K562 (cell line): ENCODE measurements at regions not wholly inside any gene's neighbourhood (a gene's known extent, or its start where the extent isn't known, plus 50 kb on each side); places are given as distances from the start of the nearest gene placed in this dataset.

Source experiments
- ATAC-seq: fragments of 200-7000 bp; cut with Tn5 transposase; 3 replicates; pipeline ENCODE4 v1.9.1; 2020; ENCODE audit warnings: moderate library complexity
- BruUV-seq: library from RNA; stranded (reverse); fragments of 400-500 nt; replicated peaks from 2 replicates; lab custom pipeline; 2021; lab: Mats Ljungman, UMichigan
- CTCF ChIA-PET: fragments of 300-600 bp; formaldehyde crosslinking; extraction: SDS; loops from one replicate; lab custom pipeline; 2021; ENCODE audit warnings: low intra/inter-chr PET ratio; lab: Yijun Ruan, JAX
- POLR2A ChIA-PET: fragments of 300-600, 350-650 bp; sonication (Branson Sonifier 250); formaldehyde crosslinking; extraction: SDS; loops from one replicate; lab custom pipeline; 2021; ENCODE audit warnings: antibody characterized with exemption, inconsistent platforms; lab: Yijun Ruan, JAX
- DNase-seq, 4 experiments: peaks; one replicate each; pipeline versions ENCODE4 v3.0.0 to v3.0.0-alpha.2; 2011 to 2018; ENCODE audit warnings: low spot score in 3 of 4, mixed read lengths in 3 of 4; ENCODE audit errors: extremely low read depth in 1 of 4
- FAIRE-seq: peaks from 2 replicates; lab custom pipeline; 2011; peaks lifted over from hg19 to GRCh38; lab: Jason Lieb, UNC
- H2AFZ ChIP-seq: 2 replicates; pipeline ENCODE4 v1.6.0; 2011; ENCODE audit warnings: low read depth, low read length, control low read depth, inconsistent platforms
- H3K27ac ChIP-seq: fragments of 200-600 bp; 3 replicates; pipeline ENCODE4 v1.8.0; 2011; ENCODE audit warnings: low read depth, mild to moderate bottlenecking, control low read depth, inconsistent platforms, low read length, moderate library complexity, mixed read lengths; ENCODE audit errors: extremely low read depth
- H3K27me3 ChIP-seq, 2 experiments: fragments of 300-600 bp in 1 of 2; 2 replicates in 1 of 2; 3 replicates in 1 of 2; pipeline versions ENCODE4 v1.6.0 to v1.8.0; 2011; ENCODE audit warnings: inconsistent platforms in 2 of 2, low read length in 2 of 2, mild to moderate bottlenecking in 1 of 2, mixed read lengths in 1 of 2, moderate library complexity in 1 of 2; ENCODE audit not compliant: control insufficient read depth in 2 of 2, insufficient read depth in 2 of 2
- H3K36me3 ChIP-seq: fragments of 300-600 bp; 3 replicates; pipeline ENCODE4 v1.8.0; 2011; ENCODE audit warnings: mild to moderate bottlenecking, low read length, inconsistent platforms; ENCODE audit not compliant: control insufficient read depth, insufficient read depth
- H3K4me1 ChIP-seq, 2 experiments: fragments of 200-600 bp in 1 of 2; replicated peaks in 1 of 2; 2 replicates in 1 of 2; 3 replicates in 1 of 2; pipeline versions ENCODE4 v1.5.1 to v1.8.0; 2011; ENCODE audit warnings: inconsistent platforms in 2 of 2, low read length in 2 of 2, mild to moderate bottlenecking in 1 of 2, mixed read lengths in 1 of 2, moderate library complexity in 1 of 2; ENCODE audit not compliant: control insufficient read depth in 2 of 2, insufficient read depth in 2 of 2
- H3K4me2 ChIP-seq: 2 replicates; pipeline ENCODE4 v1.6.1; 2011; ENCODE audit warnings: low read length, control low read depth, inconsistent platforms, mixed read lengths; ENCODE audit not compliant: insufficient read depth
- H3K4me3 ChIP-seq: fragments of 200-600 bp; sonication (generic), shearing (Covaris generic); 2 replicates; pipeline ENCODE4 v1.5.1; 2016; ENCODE audit warnings: control low read depth, inconsistent platforms
- H3K79me2 ChIP-seq: fragments of 200-600 bp; 3 replicates; pipeline ENCODE4 v1.8.0; 2011; ENCODE audit warnings: low read length, inconsistent platforms; ENCODE audit not compliant: control insufficient read depth, insufficient read depth
- H3K9ac ChIP-seq, 2 experiments: 2 replicates each; pipeline versions ENCODE4 v1.6.0 to v1.6.1; 2011; ENCODE audit warnings: low read depth in 2 of 2, low read length in 2 of 2, control low read depth in 1 of 2, inconsistent platforms in 1 of 2, mild to moderate bottlenecking in 1 of 2, mixed read lengths in 1 of 2; ENCODE audit not compliant: insufficient read depth in 1 of 2
- H3K9me1 ChIP-seq: one replicate; pipeline ENCODE4 v1.6.0; 2011; ENCODE audit warnings: inconsistent platforms, mild to moderate bottlenecking, low read length, moderate library complexity; ENCODE audit not compliant: control insufficient read depth, insufficient read depth
- H3K9me3 ChIP-seq: replicated peaks from 2 replicates; pipeline ENCODE4 v1.5.1; 2011; ENCODE audit warnings: low read depth, low read length, inconsistent platforms; ENCODE audit not compliant: control insufficient read depth, insufficient read depth
- H4K20me1 ChIP-seq: replicated peaks from 2 replicates; pipeline ENCODE4 v1.6.1; 2011; ENCODE audit warnings: low read length, inconsistent platforms, mixed read lengths; ENCODE audit not compliant: control insufficient read depth, insufficient read depth
- CCNT2 ChIP-seq: IDR thresholded peaks from 2 replicates; pipeline ENCODE4 v1.6.1; 2011; ENCODE audit warnings: borderline replicate concordance, low read depth, mild to moderate bottlenecking, moderate library complexity, mixed read lengths, low read length; ENCODE audit not compliant: insufficient read length; ENCODE audit errors: extremely low read depth
- CREB1 ChIP-seq, 2 experiments: sonication (generic) in 1 of 2; formaldehyde crosslinking in 1 of 2; IDR thresholded peaks; 2 replicates each; pipeline versions ENCODE4 v1.6.1 to v1.8.0; 2012 to 2022; ENCODE audit warnings: inconsistent platforms in 1 of 2, mild to moderate bottlenecking in 1 of 2, missing genetic modification reagents in 1 of 2, moderate library complexity in 1 of 2
- EWSR1 ChIP-seq: fragments of 450-650 bp; IDR thresholded peaks from 2 replicates; pipeline ENCODE4 v1.6.1; 2018; ENCODE audit warnings: borderline replicate concordance, mild to moderate bottlenecking, low read depth, moderate library complexity; ENCODE audit not compliant: partially characterized antibody
- HINFP ChIP-seq: fragments of 450-650 bp; conservative IDR thresholded peaks from 2 replicates; pipeline ENCODE4 v1.6.1; 2016; ENCODE audit warnings: missing genetic modification characterization, low read depth, mild to moderate bottlenecking, control low read depth, missing compliant biosample characterization
- MEF2D ChIP-seq: conservative IDR thresholded peaks from 2 replicates; pipeline ENCODE4 v1.6.1; 2016; ENCODE audit warnings: low read depth, missing genetic modification characterization, missing compliant biosample characterization
- NR2C2 ChIP-seq, 2 experiments: fragments of 200-800 bp in 1 of 2; sonication (Bioruptor generic) in 1 of 2; sonication (generic) in 1 of 2; formaldehyde crosslinking in 1 of 2; IDR thresholded peaks; 2 replicates each; pipeline versions ENCODE4 v1.6.1 to v1.8.0; 2016 to 2022; ENCODE audit warnings: mild to moderate bottlenecking in 1 of 2, missing compliant biosample characterization in 1 of 2, missing genetic modification characterization in 1 of 2, missing genetic modification reagents in 1 of 2
- RBM17 ChIP-seq: fragments of 200-400 bp; formaldehyde crosslinking; IDR thresholded peaks from 2 replicates; pipeline ENCODE4 v1.6.1; 2017; ENCODE audit warnings: low read depth, mild to moderate bottlenecking, low read length, borderline replicate concordance
- SIRT6 ChIP-seq: IDR thresholded peaks from one replicate; pipeline ENCODE4 v1.6.1; 2012; ENCODE audit warnings: low read depth, mild to moderate bottlenecking, control low read depth, inconsistent platforms, low read length, moderate library complexity
- SRSF7 ChIP-seq: fragments of 200-400 bp; formaldehyde crosslinking; optimal IDR thresholded peaks from 2 replicates; pipeline ENCODE3; 2017; ENCODE audit warnings: mild to moderate bottlenecking, low read depth, low read length
- TAF7 ChIP-seq: fragments of 450-650 bp; IDR thresholded peaks from 2 replicates; pipeline ENCODE4 v1.6.1; 2016; ENCODE audit warnings: missing genetic modification characterization, missing compliant biosample characterization
- WHSC1 ChIP-seq: IDR thresholded peaks from one replicate; pipeline ENCODE4 v1.6.1; 2012; ENCODE audit warnings: low read length, control low read depth, inconsistent platforms
- ZNF12 ChIP-seq: sonication (generic); formaldehyde crosslinking; IDR thresholded peaks from 2 replicates; pipeline ENCODE4 v1.4.0; 2020; ENCODE audit warnings: mild to moderate bottlenecking, missing genetic modification reagents
- ZNF57 ChIP-seq: fragments of 450-650 bp; formaldehyde crosslinking; IDR thresholded peaks from 2 replicates; pipeline ENCODE4 v1.4.0; 2020; ENCODE audit warnings: mild to moderate bottlenecking, moderate library complexity
- WGBS: fragments of 100-300 bp; shearing (Covaris generic); methylation state at CpG from one replicate; pipeline ENCODE4 v1.1.6; 2016; ENCODE audit warnings: low coverage, mixed read lengths; ENCODE audit not compliant: insufficient coverage; ENCODE audit errors: missing lambda C conversion rate; 5-methylcytosine and 5-hydroxymethylcytosine counted together
- in situ Hi-C: fragments of 300-500 bp; cut with MboI; formaldehyde crosslinking; loops from 4 replicates; pipeline ENCODE4 v1.15.0; 2018; ENCODE audit warnings: inconsistent platforms, mixed read lengths
- intact Hi-C: fragments of 100-400 bp; cut with micrococcal nuclease; formaldehyde crosslinking; loops from 2 replicates; pipeline ENCODE4 v1.14.2; 2022
- TF ChIP-seq, protein P1 (sequence below): sonication (generic); formaldehyde crosslinking; IDR thresholded peaks from 2 replicates; pipeline ENCODE4 v1.8.1; 2023; ENCODE audit warnings: mild to moderate bottlenecking, missing genetic modification reagents

GRCh38 chr10:44325157-44325556, 59.7 kb downstream of the CXCL12 start (continued):
- TF ChIP-seq HINFP (no peak), CREB1 (IDR thresholded peaks at IDR 0.05) (no peak), CREB1 (CRISPR knock-in tag; IDR thresholded peaks at IDR 0.05) (no peak), ZNF12 (CRISPR knock-in tag) (no peak), TAF7 (tag) (no peak), NR2C2 (CRISPR knock-in tag; IDR thresholded peaks at IDR 0.05) (no peak), NR2C2 (tag; IDR thresholded peaks at IDR 0.05) (no peak), WHSC1 (no peak)

GRCh38 chr10:44323838-44324237, 61.1 kb downstream of the CXCL12 start:
- Histone ChIP-seq H3K9me3 (no peaks in the 10 kb centered on the region), H2AFZ (no peak overlapping the region), H3K36me3 (no peaks in the 10 kb centered on the region), H3K27ac (no peak overlapping the region), H3K4me2 (no peak overlapping the region), H3K79me2 (no peaks in the 10 kb centered on the region), H3K4me3 (no peak overlapping the region), H4K20me1 (no peaks in the 10 kb centered on the region), H3K27me3 (no peaks in the 10 kb centered on the region; a peak in 1 of 5 replicates), H3K9ac (no peak overlapping the region), H3K9me1 (no peaks in the 10 kb centered on the region), H3K4me1 (no peaks in the 10 kb centered on the region)
- DNase-seq, result no peak
- ChIA-PET CTCF (no interaction called here), POLR2A (no interaction called here)
- no peak for FAIRE-seq
- in situ Hi-C loops, result no loop called here
- ATAC-seq, result no peak
- intact Hi-C loops, result no loop called here
- WGBS, result 0% methylated on average over 3 of the region's 3 CpGs
- TF ChIP-seq CCNT2 (no peak), EWSR1 (no peak), SIRT6 (no peak), RBM17 (no peak), MEF2D (tag) (no peak), ZNF57 (CRISPR knock-in tag) (no peak), SRSF7 (no peak)
- TF ChIP-seq, protein P1, sequence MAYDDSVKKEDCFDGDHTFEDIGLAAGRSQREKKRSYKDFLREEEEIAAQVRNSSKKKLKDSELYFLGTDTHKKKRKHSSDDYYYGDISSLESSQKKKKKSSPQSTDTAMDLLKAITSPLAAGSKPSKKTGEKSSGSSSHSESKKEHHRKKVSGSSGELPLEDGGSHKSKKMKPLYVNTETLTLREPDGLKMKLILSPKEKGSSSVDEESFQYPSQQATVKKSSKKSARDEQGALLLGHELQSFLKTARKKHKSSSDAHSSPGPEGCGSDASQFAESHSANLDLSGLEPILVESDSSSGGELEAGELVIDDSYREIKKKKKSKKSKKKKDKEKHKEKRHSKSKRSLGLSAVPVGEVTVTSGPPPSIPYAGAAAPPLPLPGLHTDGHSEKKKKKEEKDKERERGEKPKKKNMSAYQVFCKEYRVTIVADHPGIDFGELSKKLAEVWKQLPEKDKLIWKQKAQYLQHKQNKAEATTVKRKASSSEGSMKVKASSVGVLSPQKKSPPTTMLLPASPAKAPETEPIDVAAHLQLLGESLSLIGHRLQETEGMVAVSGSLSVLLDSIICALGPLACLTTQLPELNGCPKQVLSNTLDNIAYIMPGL (CRISPR knock-in tag), result no peak
- no TSS peak for BruUV-seq
